C4-2B (cell line): ENCODE measurements at regions not wholly inside any gene's neighbourhood (a gene's known extent, or its start where the extent isn't known, plus 50 kb on each side); places are given as distances from the start of the nearest gene placed in this dataset.

Experiments
- CTCF ChIP-seq: fragments of 450-650 bp; conservative IDR thresholded peaks from 2 replicates; pipeline ENCODE4 v1.5.1; 2017; ENCODE audit warnings: mild to moderate bottlenecking
- ZFX ChIP-seq: fragments of 450-650 bp; IDR thresholded peaks from 2 replicates; pipeline ENCODE4 v1.6.1; 2017

DNA sequence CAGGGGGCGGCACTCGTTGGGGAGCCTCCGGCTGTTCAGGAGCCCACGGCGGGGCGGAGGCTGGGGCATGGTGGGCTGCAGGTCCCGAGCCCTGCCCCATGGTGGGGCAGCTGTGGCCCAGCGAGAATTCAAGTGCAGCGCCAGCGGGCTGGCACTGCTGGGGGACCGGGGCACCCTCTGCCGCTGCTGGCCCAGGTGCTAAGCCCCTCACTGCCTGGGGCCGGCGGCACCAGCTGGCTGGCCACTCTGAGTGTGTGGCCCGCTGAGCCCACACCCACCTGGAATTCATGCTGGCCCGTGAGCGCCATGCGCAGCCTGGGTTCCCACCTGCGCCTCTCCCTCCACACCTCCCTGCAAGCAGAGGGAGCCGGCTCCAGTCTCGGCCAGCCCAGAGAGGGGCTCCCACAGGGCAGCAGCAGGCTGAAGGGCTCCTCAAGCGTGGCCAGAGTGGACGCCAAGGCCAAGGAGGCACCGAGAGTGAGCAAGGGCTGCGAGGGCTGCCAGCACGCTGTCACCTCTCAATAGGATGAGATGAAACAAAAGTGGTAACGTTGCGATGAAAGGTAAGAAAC is 464.9 kb downstream of the PCDH7 start:
- TF ChIP-seq CTCF (no peak), ZFX (no peak)
